Endothelial cell of umbilical vein (primary cell): ENCODE measurements at regions not wholly inside any gene's neighbourhood (a gene's known extent, or its start where the extent isn't known, plus 50 kb on each side); places are given as distances from the start of the nearest gene placed in this dataset.

ENCODE experiments used
- POLR2A ChIP-seq: IDR thresholded peaks from 2 replicates; pipeline ENCODE4 v1.6.1; 2012; ENCODE audit warnings: low read depth, mild to moderate bottlenecking, control low read depth, low read length
- POLR2AphosphoS5 ChIP-seq: IDR thresholded peaks from 2 replicates; pipeline ENCODE4 v1.6.1; 2012; ENCODE audit warnings: low read depth, mild to moderate bottlenecking, control low read depth, low read length, moderate library complexity; ENCODE audit not compliant: insufficient read depth
- TF ChIP-seq, protein P1 (sequence below), 2 donors: IDR thresholded peaks; 1 replicate in 1 of 2; 2 replicates in 1 of 2; pipeline ENCODE4 v1.5.1; 2011; ENCODE audit warnings: low read length in 2 of 2, mild to moderate bottlenecking in 2 of 2, moderate library complexity in 2 of 2, control low read depth in 1 of 2, inconsistent platforms in 1 of 2, low read depth in 1 of 2; ENCODE audit not compliant: insufficient read depth in 1 of 2; ENCODE audit errors: extremely low read depth in 1 of 2
- TF ChIP-seq, protein P2 (sequence below): IDR thresholded peaks from 2 replicates; pipeline ENCODE4 v1.6.1; 2011; ENCODE audit not compliant: insufficient read depth, insufficient read length

DNA sequence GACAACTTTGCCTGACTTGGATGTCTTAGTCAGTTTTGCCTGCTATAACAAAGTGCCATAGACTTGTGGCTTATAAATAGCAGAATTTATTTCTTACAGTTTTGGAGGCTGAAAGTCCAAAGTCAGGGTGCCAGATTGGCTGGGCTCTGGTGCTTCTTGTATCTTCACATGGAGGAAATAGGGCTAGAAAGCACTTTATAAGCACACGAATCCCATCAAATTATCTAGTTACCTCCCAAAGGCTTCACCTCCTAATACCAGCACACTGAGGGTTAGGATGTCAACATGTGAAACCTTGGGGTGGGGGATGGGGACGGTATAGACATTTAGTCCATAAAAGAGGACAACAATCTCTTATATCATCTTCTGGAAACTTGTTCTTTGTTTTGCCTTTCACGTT, 116.8 kb downstream of the SQOR start:
- TF ChIP-seq, protein P1, sequence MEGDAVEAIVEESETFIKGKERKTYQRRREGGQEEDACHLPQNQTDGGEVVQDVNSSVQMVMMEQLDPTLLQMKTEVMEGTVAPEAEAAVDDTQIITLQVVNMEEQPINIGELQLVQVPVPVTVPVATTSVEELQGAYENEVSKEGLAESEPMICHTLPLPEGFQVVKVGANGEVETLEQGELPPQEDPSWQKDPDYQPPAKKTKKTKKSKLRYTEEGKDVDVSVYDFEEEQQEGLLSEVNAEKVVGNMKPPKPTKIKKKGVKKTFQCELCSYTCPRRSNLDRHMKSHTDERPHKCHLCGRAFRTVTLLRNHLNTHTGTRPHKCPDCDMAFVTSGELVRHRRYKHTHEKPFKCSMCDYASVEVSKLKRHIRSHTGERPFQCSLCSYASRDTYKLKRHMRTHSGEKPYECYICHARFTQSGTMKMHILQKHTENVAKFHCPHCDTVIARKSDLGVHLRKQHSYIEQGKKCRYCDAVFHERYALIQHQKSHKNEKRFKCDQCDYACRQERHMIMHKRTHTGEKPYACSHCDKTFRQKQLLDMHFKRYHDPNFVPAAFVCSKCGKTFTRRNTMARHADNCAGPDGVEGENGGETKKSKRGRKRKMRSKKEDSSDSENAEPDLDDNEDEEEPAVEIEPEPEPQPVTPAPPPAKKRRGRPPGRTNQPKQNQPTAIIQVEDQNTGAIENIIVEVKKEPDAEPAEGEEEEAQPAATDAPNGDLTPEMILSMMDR (IDR thresholded peaks at IDR 0.05; ENCODE audit: extremely low read depth in 1 of 2, insufficient read depth in 1 of 2, low read depth in 1 of 2, low read length in 2 of 2), result no peak
- TF ChIP-seq POLR2AphosphoS5 (no peak), POLR2A (no peak)
- TF ChIP-seq, protein P2, sequence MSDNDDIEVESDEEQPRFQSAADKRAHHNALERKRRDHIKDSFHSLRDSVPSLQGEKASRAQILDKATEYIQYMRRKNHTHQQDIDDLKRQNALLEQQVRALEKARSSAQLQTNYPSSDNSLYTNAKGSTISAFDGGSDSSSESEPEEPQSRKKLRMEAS, result no peak
